ENCODE measurements at regions not wholly inside any gene's neighbourhood (a gene's known extent, or its start where the extent isn't known, plus 50 kb on each side); places are given as distances from the start of the nearest gene placed in this dataset.
A peak's percentile ranks its signal among the peaks of the same experiment; 100 is the strongest.

- no peak for DNase-seq
Observed at GRCh38 chr10:3853016-3853415, 68.0 kb upstream of the KLF6 start.

DNA sequence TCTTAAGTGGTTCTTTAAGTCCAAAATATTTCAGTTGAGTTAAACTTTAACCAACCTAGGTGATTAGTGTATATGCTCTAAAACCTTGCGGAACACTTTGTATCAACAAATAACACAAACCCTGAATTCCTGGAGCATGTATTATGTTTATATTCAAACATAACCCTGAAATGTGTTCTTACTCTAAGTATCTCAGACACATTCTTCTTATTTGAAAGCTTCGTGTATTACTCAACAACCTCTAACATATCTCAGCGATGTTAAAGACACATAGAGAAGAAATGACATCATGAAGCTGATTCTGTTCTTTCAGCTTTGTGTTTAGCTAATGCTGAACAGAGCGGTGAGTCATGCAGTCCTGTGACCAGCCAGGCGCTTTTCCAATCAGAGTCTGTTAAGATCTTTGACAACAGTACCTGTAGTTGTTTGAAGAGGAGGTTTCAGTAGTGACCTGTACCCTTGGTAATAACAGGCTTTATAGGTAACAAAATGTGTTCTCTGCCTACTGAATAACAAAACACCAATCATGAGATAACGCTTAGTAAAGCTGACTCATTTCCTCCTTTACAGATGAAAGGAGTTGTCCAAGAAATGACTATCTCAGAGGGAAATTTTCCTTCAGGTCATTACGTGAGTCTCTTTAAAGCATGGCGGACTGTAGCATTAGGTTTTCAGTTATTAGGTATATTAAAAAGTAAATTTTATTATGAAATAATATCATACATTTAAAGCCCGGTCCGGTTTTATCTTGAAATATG lies 67.3 kb upstream of the KLF6 start:
- DNase-seq = peak; percentile 54 to 73

GRCh38 chr10:3850999-3851937 lies 66.3 kb upstream of the KLF6 start:
- no peak for DNase-seq

GRCh38 chr10:3848775-3849635 lies 64.0 kb upstream of the KLF6 start:
- peak in 1 of 2 experiments; percentile 59 for DNase-seq

DNA sequence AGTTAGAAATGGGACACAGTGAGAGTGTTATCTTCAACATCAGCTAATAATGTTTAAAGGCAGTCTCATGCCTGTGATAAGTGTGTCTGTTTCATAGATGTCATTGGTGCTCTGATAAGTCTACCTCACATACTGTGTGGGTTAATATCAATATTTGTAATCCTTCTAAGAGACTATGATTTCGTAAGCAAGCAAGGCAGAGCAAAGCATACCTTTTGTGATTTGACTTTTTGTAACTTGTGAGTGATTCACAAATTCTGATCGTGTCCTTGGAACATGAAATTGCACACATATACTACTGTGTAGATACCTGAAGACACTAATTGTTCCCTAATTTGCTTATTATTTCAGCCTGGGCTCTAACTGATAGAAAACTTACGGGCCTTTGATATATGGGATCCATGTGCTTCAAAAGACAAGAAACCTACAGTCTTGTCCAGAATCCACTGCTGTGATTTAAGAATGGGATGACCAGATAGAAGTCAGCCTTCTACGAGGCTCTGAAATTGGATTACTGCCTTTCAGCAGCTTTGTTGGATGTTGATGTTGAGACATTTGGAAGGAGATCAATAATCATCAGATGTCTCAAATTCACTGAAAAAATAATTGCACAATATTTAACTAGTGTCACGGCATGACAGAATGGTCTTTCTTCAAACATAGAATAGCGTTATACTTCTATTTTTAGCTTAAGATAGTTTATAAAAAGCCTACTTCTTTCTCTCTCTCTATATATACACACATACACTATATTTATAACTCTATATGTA lies 63.2 kb upstream of the KLF6 start:
- DNase-seq = no peak

GRCh38 chr10:3846736-3847135 lies 61.7 kb upstream of the KLF6 start:
- DNase-seq = no peak

DNA sequence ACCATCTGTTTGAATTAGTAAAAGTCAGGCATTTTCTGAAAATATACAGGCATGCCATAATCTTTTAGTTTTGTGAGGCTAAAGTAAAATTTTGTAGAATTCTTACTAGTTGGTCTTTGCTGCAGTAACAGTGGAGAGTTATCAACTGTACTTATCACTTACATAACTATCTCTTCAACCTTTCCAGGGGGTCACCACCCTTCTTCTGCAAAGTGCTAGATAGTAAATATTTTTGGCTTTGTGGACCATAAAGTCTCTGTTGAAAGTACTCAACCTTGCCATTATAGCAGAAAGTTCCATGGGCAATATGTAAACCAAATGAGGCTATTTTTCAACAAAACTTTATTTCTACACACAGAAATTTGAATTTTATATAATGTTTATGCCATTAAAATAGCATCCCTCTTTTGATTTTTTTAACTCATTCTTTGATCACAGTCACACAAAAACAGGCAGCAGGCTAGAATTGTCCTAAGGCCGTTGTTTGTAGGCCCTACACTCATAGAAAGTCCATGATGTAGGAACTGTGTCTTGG lies 59.5 kb upstream of the KLF6 start:
- DNase-seq = no peak

DNA sequence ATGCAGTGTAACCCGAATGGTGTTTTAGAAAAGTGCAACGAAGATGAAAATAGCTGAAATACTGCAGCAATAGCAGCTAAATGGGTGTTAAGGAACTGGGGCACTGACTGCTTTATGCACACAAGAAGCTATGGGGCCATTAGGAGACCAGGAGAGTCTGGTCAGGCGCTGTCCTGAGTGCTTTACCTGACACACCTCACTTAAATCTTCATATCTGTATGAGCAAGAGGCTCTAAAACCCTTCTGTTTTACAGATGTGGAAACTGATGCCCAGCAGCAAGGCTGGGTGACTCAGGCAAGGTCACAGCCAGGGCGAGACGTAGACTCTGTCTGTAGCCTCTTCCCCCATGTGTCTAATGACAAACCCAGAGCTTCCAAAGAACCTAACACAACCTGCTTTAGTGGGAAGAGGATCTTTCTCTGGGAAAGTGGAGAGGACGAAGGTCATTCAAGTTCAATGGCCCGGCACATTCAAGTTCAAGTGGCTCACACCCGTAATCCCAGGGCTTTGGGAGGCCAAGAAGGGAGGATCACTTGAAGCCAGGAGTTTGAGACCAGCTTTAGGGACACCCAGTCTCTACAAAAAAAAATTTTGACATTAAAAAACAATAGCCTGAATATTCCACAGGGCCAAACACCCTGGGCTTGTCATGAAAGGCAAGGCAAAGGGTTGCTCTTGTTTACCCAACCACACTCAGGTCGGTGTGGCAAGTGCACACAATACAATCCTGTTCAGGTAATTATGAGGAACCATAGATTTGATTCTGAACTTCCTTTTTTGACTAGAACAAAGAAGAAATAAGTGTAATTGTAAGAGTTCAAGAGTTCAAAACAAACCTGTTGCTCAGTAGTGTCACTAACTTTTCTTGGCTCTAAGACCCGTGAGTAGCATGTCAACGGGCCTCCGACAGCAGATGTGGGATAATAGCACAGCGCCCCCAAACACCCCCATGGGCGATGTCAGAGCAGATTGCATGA lies 53.7 kb upstream of the KLF6 start:
- DNase-seq = no peak

DNA sequence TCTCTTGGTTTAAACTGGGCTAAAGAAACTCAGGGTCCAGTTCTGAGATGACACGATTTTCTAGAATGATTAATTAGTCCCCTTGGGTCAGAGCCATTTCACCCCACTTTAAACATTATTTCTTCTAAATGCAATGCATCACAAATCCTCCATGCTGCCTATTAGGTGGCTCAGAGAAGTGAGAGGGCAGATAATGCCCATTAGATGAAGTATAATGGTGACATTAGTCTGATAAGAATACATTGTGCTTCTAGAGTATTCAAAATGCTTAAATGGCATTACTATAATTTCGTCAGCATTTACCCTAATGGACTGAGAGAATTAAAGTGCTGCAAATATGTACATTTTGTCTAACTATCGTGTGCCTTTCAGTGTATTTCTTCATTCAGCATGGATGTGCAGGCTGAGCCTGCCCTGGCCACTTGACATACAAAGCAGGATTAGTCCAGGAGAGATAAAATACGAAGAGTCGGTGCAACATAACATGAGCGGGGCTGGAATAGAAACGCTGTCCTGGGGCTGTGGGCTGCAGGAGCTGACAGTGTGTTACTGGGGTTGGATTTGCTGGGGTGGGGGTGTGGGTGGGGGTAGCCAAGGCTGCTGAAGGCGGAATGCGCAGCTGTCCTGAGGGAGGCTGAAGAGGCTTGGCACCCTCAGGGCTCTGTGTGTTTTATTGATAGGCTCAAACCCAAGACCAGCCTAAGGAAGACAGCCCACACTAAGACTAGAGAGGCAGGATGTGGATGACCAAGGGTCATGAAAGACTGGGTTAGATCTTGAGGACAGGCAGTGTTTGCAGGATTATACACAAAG lies 52.8 kb upstream of the KLF6 start:
- DNase-seq = no peak

GRCh38 chr10:3836222-3836820 lies 51.3 kb upstream of the KLF6 start:
- DNase-seq = no peak

GRCh38 chr10:3835770-3836169 lies 50.8 kb upstream of the KLF6 start:
- DNase-seq = no peak

DNA sequence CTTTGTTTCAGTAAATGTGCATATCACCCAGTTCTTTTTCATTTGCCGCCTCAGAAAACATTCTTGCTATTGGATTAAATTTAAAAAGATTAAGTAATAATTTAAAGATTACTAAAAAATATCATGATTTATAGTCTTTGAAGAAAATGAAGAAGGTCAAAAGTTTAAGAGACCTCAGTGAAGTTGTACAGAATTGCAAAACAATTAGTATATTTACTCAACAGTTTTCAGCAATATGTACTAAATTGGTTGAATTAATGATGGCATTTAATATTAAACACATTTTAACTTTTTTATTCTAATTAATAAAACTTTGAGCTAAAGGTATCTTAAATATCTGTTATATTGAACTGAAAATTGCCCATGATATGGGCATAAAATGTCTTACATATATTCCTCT lies 49.9 kb upstream of the KLF6 start:
- DNase-seq = no peak

All from activated CD4-positive, alpha-beta T cell treated with anti-CD3 and anti-CD28 coated beads, Interleukin-2, amount 50 U/mL, for 48 hours (primary cell).